Prostate gland (tissue), 2 donors: ENCODE measurements at regions not wholly inside any gene's neighbourhood (a gene's known extent, or its start where the extent isn't known, plus 50 kb on each side); places are given as distances from the start of the nearest gene placed in this dataset.

Experiments
- CTCF ChIP-seq, 4 experiments: fragments of 200-600 bp in 2 of 4; fragments of 450-650 bp in 2 of 4; sonication (generic) in 2 of 4; IDR thresholded peaks; 1 replicate in 3 of 4; 2 replicates in 1 of 4; pipeline ENCODE4 v1.5.1; 2016 to 2019; ENCODE audit warnings: antibody characterized with exemption in 4 of 4, mild to moderate bottlenecking in 2 of 4, moderate library complexity in 2 of 4
- POLR2A ChIP-seq: fragments of 450-650 bp; IDR thresholded peaks from one replicate; pipeline ENCODE4 v1.6.1; 2016; ENCODE audit warnings: antibody characterized with exemption, mild to moderate bottlenecking
- POLR2AphosphoS5 ChIP-seq: sonication (generic); formaldehyde crosslinking; IDR thresholded peaks from one replicate; pipeline ENCODE4 v1.6.1; 2017; ENCODE audit warnings: antibody characterized with exemption

- TF ChIP-seq CTCF (IDR thresholded peaks at IDR 0.05) (no peak), POLR2A (no peak), POLR2AphosphoS5 (no peak)
These were observed 1351.9 kb downstream of the BRD1 start for GRCh38 chr22:48475661-48476345.
